IMR-90 (cell line): ENCODE measurements at regions not wholly inside any gene's neighbourhood (a gene's known extent, or its start where the extent isn't known, plus 50 kb on each side); places are given as distances from the start of the nearest gene placed in this dataset.

Experiments
- POLR2A ChIP-seq: IDR thresholded peaks from 2 replicates; pipeline ENCODE4 v1.6.1; 2012; ENCODE audit warnings: mild to moderate bottlenecking, low read depth, low read length
- RAD21 ChIP-seq: IDR thresholded peaks from 2 replicates; pipeline ENCODE4 v1.6.1; 2012; ENCODE audit warnings: low read length, improper control_type of control experiment
- RFX5 ChIP-seq: IDR thresholded peaks from 2 replicates; pipeline ENCODE4 v1.8.0; 2012; ENCODE audit warnings: low read depth, mild to moderate bottlenecking, low read length, moderate library complexity
- TF ChIP-seq, protein P1 (sequence below): conservative IDR thresholded peaks from 2 replicates; pipeline ENCODE4 v1.5.1; 2012; ENCODE audit warnings: mild to moderate bottlenecking, low read depth, low read length, improper control_type of control experiment

DNA sequence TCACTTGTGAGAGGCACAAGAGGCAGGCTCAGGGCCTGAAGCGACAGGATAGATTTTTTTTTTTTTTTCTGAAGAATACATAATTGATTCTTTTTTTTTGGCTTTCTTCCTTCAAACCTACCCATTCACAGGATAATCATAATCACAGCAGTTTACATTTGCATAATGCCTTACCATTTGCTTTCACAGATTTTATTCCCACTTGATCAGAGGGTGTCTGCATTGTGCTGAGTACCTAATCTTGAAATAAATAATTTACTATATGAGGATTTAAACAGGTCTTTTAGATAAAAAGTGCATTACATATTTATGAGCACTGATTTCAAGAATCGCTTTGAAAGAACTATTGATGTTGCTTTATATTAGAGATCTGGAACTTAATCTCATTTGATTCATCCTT is 219.3 kb downstream of the SPRY1 start:
- no peak for TF ChIP-seq RFX5
- TF ChIP-seq, protein P1, sequence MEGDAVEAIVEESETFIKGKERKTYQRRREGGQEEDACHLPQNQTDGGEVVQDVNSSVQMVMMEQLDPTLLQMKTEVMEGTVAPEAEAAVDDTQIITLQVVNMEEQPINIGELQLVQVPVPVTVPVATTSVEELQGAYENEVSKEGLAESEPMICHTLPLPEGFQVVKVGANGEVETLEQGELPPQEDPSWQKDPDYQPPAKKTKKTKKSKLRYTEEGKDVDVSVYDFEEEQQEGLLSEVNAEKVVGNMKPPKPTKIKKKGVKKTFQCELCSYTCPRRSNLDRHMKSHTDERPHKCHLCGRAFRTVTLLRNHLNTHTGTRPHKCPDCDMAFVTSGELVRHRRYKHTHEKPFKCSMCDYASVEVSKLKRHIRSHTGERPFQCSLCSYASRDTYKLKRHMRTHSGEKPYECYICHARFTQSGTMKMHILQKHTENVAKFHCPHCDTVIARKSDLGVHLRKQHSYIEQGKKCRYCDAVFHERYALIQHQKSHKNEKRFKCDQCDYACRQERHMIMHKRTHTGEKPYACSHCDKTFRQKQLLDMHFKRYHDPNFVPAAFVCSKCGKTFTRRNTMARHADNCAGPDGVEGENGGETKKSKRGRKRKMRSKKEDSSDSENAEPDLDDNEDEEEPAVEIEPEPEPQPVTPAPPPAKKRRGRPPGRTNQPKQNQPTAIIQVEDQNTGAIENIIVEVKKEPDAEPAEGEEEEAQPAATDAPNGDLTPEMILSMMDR = no peak
- no peak for TF ChIP-seq POLR2A
- TF ChIP-seq RAD21 = no peak
